HG03378 (cell line): ENCODE measurements at regions not wholly inside any gene's neighbourhood (a gene's known extent, or its start where the extent isn't known, plus 50 kb on each side); places are given as distances from the start of the nearest gene placed in this dataset.
"Not testable (repeated sequence)": the region's sequence is repeated elsewhere in the genome, so short reads cannot be mapped to it uniquely, and the experiment has no call there.

Experiments used
- ATAC-seq: cut with Tn5 transposase; IDR thresholded peaks from one replicate; pipeline ENCODE4 v1.9.1; 2021; ENCODE audit warnings: mild to moderate bottlenecking, moderate library complexity; ENCODE audit not compliant: unreplicated experiment

GRCh38 chr4:55249476-55249875 lies 96.6 kb upstream of the SRD5A3 start:
- no peak for ATAC-seq

- ATAC-seq: no peak
Observed at GRCh38 chr4:55251342-55251741, 94.7 kb upstream of the SRD5A3 start.

- no peak for ATAC-seq
Observed at GRCh38 chr4:55251896-55252295, 94.1 kb upstream of the SRD5A3 start.

GRCh38 chr4:55253948-55254593 lies 92.0 kb upstream of the SRD5A3 start:
- no peak for ATAC-seq

GRCh38 chr4:55255179-55255578 lies 90.9 kb upstream of the SRD5A3 start:
- ATAC-seq: no peak

- ATAC-seq: no peak
Observed at GRCh38 chr4:55256787-55257186, 89.3 kb upstream of the SRD5A3 start.

GRCh38 chr4:55258152-55258865 lies 87.7 kb upstream of the SRD5A3 start:
- ATAC-seq: no peak

GRCh38 chr4:55259294-55259693 lies 86.7 kb upstream of the SRD5A3 start:
- no peak for ATAC-seq

GRCh38 chr4:55269470-55269869 lies 76.6 kb upstream of the SRD5A3 start:
- no peak for ATAC-seq

- no peak for ATAC-seq
Observed at GRCh38 chr4:55269995-55270394, 76.0 kb upstream of the SRD5A3 start.

- no peak for ATAC-seq
Observed at GRCh38 chr4:55270481-55270880, 75.6 kb upstream of the SRD5A3 start.

GRCh38 chr4:55272102-55272501 lies 73.9 kb upstream of the SRD5A3 start:
- ATAC-seq: no peak

GRCh38 chr4:55272589-55272988 lies 73.5 kb upstream of the SRD5A3 start:
- ATAC-seq: no peak

- ATAC-seq: no peak
Observed at GRCh38 chr4:55277011-55277410, 69.0 kb upstream of the SRD5A3 start.

- no peak for ATAC-seq
Observed at GRCh38 chr4:55278316-55278715, 67.7 kb upstream of the SRD5A3 start.

GRCh38 chr4:55280474-55280873 lies 65.6 kb upstream of the SRD5A3 start:
- ATAC-seq: not testable (repeated sequence)

GRCh38 chr4:55281118-55281683 lies 64.8 kb upstream of the SRD5A3 start:
- ATAC-seq: not testable (repeated sequence)

GRCh38 chr4:55284331-55284730 lies 61.7 kb upstream of the SRD5A3 start:
- ATAC-seq: no peak

- no peak for ATAC-seq
Observed at GRCh38 chr4:55291227-55291640, 54.8 kb upstream of the SRD5A3 start.

GRCh38 chr4:55296096-55296495 lies 49.9 kb upstream of the SRD5A3 start:
- no peak for ATAC-seq
